ENCODE measurements at regions not wholly inside any gene's neighbourhood (a gene's known extent, or its start where the extent isn't known, plus 50 kb on each side); places are given as distances from the start of the nearest gene placed in this dataset.
A peak's percentile ranks its signal among the peaks of the same experiment; 100 is the strongest.
"Not testable (repeated sequence)": the region's sequence is repeated elsewhere in the genome, so short reads cannot be mapped to it uniquely, and the experiment has no call there.

DNA sequence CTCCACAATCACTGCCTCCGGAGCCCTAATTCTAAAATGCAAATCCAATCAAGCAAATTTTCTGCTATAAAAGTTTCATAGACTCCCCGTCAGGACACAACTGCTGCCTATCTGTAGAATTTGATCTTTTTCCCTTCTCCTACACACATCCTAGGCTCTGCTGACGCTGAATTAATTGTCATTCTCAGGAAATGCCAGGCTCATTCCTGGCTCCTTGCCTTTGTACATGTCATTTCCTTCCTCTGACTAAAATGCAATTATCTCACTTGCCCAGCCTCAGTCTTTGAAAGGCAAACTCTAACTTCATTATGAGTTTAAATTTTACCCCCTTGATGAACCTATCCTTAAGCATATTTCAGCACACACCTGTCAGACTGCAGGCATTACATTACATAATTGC is 844.9 kb upstream of the CRIM1 start:
- no peak for DNase-seq

- no peak for DNase-seq
Observed at GRCh38 chr2:35508601-35509000, 847.0 kb upstream of the CRIM1 start.

- no peak for DNase-seq
Observed at GRCh38 chr2:35504419-35504818, 851.2 kb upstream of the CRIM1 start.

DNA sequence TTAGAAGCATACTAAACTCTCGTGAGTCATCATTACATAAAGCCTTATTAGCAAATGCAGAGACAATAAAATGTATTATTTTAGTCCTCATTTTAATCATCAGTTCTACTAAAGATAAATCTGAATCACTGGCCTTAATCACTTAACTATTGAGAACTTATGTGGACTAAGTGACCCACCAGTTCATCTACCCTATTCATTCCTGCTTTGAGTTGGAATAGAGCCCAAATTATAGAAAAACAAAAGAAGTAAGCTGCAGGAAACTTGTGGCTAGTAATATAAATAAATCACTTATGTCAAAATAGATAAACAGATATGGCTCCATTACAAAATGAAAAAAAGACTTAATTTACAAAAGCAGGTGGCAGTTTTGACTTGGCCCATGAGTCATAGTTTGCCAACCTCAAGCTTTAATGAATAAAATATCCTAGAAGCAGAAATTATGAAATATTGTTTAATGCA is 851.8 kb upstream of the CRIM1 start:
- no peak for DNase-seq

DNA sequence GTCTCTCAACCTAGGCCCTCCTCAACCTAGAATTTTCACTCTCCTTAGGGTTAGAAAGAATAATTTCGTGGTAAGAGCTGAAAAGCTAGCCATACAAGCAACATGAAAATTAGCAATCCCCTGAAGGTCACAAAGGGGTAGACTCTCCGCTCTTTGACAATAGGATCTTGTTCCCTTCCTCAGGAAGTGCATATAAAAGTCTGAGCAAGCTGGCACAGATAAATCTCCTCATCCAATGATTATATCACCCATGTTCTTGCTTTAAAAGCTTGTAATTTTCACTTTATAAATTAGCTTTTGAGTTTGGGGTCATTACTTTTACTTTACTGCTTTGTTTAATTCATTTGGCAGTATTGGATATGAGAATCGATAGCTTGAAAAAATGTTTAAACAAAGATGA is 852.3 kb upstream of the CRIM1 start:
- no peak for DNase-seq

- DNase-seq = no peak
Observed at GRCh38 chr2:35501076-35501475, 854.5 kb upstream of the CRIM1 start.

DNA sequence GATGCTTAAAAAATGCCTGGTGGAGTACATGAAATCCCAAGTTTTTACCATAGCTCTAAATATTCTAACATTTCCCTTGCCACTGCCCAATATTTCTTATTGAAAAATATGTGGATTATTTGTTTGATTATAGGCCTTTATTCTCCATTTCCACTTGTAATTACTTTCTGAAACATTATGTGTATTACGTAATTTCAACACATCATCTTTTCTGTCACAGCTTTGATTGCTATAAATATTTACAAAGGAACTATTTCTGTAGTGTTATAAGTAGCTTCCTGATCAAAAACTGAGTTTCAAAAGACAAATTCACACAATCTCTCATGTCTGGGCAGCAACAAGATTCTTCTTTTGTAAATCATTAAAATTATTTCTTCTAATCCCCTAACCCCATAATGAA is 859.6 kb upstream of the CRIM1 start:
- DNase-seq = no peak

DNA sequence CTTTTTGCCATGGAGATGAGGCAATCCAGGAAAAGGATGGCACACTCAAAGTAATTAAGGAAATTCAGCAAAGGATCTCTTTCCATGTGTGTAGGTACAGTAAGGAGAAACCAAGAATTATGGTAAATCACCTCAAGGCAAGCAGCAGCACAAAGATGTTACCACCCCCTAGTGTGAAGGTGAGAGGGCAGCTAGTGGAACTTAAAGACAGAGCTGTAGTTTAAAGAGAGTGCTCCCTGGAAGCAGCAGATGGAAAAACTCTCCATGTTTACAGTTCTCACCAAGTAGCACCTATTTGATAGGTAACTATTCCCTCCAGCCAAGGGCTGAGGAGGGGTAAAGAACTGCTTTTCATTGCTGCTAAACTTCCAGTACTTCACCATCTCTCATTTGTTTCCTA is 860.4 kb upstream of the CRIM1 start:
- no peak for DNase-seq

GRCh38 chr2:35478121-35478520 is 877.5 kb upstream of the CRIM1 start:
- DNase-seq = not testable (repeated sequence)

- no peak for DNase-seq
Observed at GRCh38 chr2:35468245-35468644, 887.3 kb upstream of the CRIM1 start.

- no peak for DNase-seq
Observed at GRCh38 chr2:35463805-35464596, 891.6 kb upstream of the CRIM1 start.

GRCh38 chr2:35462226-35462998 is 893.2 kb upstream of the CRIM1 start:
- DNase-seq = no peak

DNA sequence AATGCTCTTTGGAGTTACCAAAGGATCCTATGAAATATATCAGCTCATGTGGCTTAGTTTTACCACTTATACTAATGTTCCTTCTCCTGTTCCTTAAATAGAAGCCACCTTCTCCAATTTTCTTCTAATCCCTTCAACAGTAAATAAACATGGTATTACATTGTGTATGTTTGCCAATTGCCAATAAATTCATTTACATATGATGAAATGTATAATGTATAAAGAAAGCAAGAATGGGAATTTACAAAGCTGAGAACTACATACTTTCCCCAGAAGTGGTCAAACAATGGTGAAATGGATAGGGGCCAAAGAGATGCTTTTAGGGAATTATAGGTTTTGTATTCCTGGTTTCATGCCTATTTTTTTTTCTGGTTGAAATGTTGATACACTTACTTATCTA is 894.2 kb upstream of the CRIM1 start:
- no peak for DNase-seq

GRCh38 chr2:35454966-35455638 is 900.5 kb upstream of the CRIM1 start:
- peak; percentile 89 for DNase-seq

GRCh38 chr2:35447821-35448220 is 907.8 kb upstream of the CRIM1 start:
- DNase-seq = no peak

DNA sequence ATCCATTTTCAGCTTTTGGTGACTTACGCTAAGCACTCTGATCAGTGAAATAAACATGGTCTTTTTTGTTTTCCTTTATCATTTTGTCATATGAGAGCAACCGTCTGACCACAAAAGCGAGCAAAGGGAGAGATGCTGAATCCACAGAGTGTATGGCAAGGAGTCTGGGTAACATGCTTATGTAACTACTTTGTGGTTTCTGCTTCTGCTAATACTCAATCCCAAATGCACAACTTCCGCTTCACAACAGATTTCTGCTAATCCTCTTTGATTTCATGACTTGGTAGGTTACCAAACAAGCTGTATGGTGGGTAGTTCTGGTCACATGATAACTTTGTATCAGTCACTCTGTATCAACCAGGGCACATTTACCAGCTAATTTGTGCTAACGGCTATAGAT is 908.4 kb upstream of the CRIM1 start:
- peak; percentile 57 for DNase-seq

- no peak for DNase-seq
Observed at GRCh38 chr2:35443087-35443486, 912.5 kb upstream of the CRIM1 start.

GRCh38 chr2:35441575-35441974 is 914.0 kb upstream of the CRIM1 start:
- DNase-seq = not testable (repeated sequence)

- DNase-seq = not testable (repeated sequence)
Observed at GRCh38 chr2:35440308-35440707, 915.3 kb upstream of the CRIM1 start.

GRCh38 chr2:35436893-35437292 is 918.7 kb upstream of the CRIM1 start:
- peak; percentile 16 for DNase-seq

- peak; percentile 83 for DNase-seq
Observed at GRCh38 chr2:35428548-35428947, 927.0 kb upstream of the CRIM1 start.

- no peak for DNase-seq
Observed at GRCh38 chr2:35421485-35421884, 934.1 kb upstream of the CRIM1 start.

- no peak for DNase-seq
Observed at GRCh38 chr2:35417293-35417692, 938.3 kb upstream of the CRIM1 start.
